ENCODE measurements at regions not wholly inside any gene's neighbourhood (a gene's known extent, or its start where the extent isn't known, plus 50 kb on each side); places are given as distances from the start of the nearest gene placed in this dataset.

DNA sequence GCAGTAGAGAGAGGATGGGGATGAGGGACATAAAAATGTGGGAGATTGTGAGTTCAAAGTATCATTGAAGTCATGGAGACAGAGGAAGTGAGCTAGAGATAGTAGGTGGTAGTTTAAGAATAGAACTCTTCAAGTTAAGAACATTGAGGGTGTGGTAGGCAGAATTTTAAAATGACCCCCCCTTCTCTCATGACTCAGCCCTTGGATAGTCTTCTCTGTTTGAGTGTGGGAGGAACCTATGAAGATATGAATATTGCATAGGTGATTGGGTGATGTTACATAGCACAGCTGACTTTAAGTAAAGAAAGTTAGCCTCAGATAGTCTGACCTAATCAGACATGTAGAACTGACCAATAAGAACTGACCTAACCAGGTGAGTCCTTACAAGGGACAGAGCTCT lies 418.6 kb downstream of the FOXO1 start:
- no peak overlapping the region for H3K9ac ChIP-seq (ENCODE audit: low read length in 3 of 3)
- H3K27ac ChIP-seq (ENCODE audit: low read depth in 2 of 2, low read length in 2 of 2) = no peak overlapping the region
- H3K4me1 ChIP-seq (ENCODE audit: control insufficient read depth in 2 of 3, insufficient read depth in 2 of 3, low read depth in 1 of 3, low read length in 3 of 3) = no peaks in the 10 kb centered on the region
- TF ChIP-seq, protein P1, sequence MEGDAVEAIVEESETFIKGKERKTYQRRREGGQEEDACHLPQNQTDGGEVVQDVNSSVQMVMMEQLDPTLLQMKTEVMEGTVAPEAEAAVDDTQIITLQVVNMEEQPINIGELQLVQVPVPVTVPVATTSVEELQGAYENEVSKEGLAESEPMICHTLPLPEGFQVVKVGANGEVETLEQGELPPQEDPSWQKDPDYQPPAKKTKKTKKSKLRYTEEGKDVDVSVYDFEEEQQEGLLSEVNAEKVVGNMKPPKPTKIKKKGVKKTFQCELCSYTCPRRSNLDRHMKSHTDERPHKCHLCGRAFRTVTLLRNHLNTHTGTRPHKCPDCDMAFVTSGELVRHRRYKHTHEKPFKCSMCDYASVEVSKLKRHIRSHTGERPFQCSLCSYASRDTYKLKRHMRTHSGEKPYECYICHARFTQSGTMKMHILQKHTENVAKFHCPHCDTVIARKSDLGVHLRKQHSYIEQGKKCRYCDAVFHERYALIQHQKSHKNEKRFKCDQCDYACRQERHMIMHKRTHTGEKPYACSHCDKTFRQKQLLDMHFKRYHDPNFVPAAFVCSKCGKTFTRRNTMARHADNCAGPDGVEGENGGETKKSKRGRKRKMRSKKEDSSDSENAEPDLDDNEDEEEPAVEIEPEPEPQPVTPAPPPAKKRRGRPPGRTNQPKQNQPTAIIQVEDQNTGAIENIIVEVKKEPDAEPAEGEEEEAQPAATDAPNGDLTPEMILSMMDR (IDR thresholded peaks at IDR 0.05; ENCODE audit: borderline replicate concordance, extremely low read depth, insufficient read depth) = no peak
- intact Hi-C loops (cut with DNase I) = no loop called here
- DNase-seq = no peak
- H3K4me3 ChIP-seq (ENCODE audit: low read length in 3 of 3) = no peak overlapping the region
- no peaks in the 10 kb centered on the region for H3K9me3 ChIP-seq (ENCODE audit: control insufficient read depth in 2 of 3, insufficient read depth in 1 of 3, low read length in 3 of 3)
- H3K27me3 ChIP-seq (ENCODE audit: control insufficient read depth, insufficient read depth, low read length) = no peaks in the 10 kb centered on the region
- no peaks in the 10 kb centered on the region for H3K36me3 ChIP-seq (ENCODE audit: control insufficient read depth in 2 of 3, insufficient read depth in 3 of 3, low read length in 3 of 3)
- FAIRE-seq = no peak

DNA sequence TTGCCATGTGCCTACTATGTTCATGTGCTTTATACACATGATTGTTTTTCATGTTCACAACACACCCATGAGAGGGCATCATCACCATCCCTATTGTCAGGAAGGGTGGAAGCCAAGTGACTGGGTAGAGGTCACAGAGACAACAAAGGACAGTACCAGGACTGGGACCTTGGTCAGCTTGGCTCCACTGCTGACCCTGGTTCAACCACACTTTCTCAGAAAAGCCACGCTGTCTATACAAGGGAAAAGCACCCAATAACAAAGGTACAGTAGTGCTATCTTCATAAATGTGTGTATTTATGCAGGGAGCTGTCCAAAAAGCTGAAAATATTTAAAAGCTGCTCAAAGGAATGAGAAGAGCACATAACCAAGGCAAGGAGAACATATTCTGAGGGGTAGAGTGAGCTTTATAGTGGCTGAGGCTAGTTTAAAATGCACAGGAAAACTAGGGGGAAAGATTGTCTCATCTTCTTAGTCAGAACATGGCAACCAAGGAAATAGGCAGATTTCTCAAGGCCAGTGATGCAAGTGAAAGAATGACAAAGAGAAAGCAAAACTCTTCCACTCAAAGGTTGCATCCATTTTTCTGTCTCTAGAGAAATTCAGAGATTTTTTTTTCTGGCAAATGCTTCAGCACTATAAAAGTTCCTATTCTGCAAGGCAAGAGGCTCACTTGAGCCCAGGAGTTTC lies 415.0 kb downstream of the FOXO1 start:
- no peaks in the 10 kb centered on the region for H3K9me3 ChIP-seq (ENCODE audit: control insufficient read depth in 2 of 3, insufficient read depth in 1 of 3, low read length in 3 of 3)
- H3K27me3 ChIP-seq (ENCODE audit: control insufficient read depth, insufficient read depth, low read length) = no peaks in the 10 kb centered on the region
- H3K4me3 ChIP-seq (ENCODE audit: low read length in 3 of 3) = no peak overlapping the region
- no peak for DNase-seq
- no peak overlapping the region for H3K9ac ChIP-seq (ENCODE audit: low read length in 3 of 3)
- no peaks in the 10 kb centered on the region for H3K4me1 ChIP-seq (ENCODE audit: control insufficient read depth in 2 of 3, insufficient read depth in 2 of 3, low read depth in 1 of 3, low read length in 3 of 3)
- H3K36me3 ChIP-seq (ENCODE audit: control insufficient read depth in 2 of 3, insufficient read depth in 3 of 3, low read length in 3 of 3) = no peaks in the 10 kb centered on the region
- FAIRE-seq = no peak
- no peak overlapping the region for H3K27ac ChIP-seq (ENCODE audit: low read depth in 2 of 2, low read length in 2 of 2)
- intact Hi-C loops (cut with DNase I) = no loop called here
- TF ChIP-seq, protein P1 (IDR thresholded peaks at IDR 0.05; ENCODE audit: borderline replicate concordance, extremely low read depth, insufficient read depth) = no peak

DNA sequence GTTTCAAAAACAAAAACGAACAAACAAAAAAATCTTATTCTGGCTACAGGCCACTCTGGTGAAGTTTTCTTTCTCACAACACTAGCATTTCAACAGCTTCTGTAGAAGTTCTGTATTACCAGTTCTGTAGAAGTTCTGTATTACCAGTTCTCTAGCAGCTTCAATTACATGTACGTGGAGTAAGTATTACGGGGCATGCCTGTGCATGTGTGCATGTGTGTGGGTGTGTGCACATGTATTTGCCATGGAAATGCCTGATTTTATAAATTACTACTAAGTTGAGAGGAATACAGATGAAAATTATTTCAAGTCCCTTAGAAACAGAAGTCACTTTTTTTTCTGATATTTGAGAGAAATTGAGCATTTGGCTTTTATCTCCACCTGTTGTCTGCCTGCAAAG lies 414.2 kb downstream of the FOXO1 start:
- Histone ChIP-seq H3K4me1 (ENCODE audit: control insufficient read depth in 2 of 3, insufficient read depth in 2 of 3, low read depth in 1 of 3, low read length in 3 of 3) (no peaks in the 10 kb centered on the region), H3K9me3 (ENCODE audit: control insufficient read depth in 2 of 3, insufficient read depth in 1 of 3, low read length in 3 of 3) (no peaks in the 10 kb centered on the region), H3K27me3 (ENCODE audit: control insufficient read depth, insufficient read depth, low read length) (no peaks in the 10 kb centered on the region), H3K4me3 (ENCODE audit: low read length in 3 of 3) (no peak overlapping the region), H3K36me3 (ENCODE audit: control insufficient read depth in 2 of 3, insufficient read depth in 3 of 3, low read length in 3 of 3) (no peaks in the 10 kb centered on the region), H3K27ac (ENCODE audit: low read depth in 2 of 2, low read length in 2 of 2) (no peak overlapping the region), H3K9ac (ENCODE audit: low read length in 3 of 3) (no peak overlapping the region)
- DNase-seq = no peak
- TF ChIP-seq, protein P1 (IDR thresholded peaks at IDR 0.05; ENCODE audit: borderline replicate concordance, extremely low read depth, insufficient read depth) = no peak
- no peak for FAIRE-seq
- intact Hi-C loops (cut with DNase I) = no loop called here

DNA sequence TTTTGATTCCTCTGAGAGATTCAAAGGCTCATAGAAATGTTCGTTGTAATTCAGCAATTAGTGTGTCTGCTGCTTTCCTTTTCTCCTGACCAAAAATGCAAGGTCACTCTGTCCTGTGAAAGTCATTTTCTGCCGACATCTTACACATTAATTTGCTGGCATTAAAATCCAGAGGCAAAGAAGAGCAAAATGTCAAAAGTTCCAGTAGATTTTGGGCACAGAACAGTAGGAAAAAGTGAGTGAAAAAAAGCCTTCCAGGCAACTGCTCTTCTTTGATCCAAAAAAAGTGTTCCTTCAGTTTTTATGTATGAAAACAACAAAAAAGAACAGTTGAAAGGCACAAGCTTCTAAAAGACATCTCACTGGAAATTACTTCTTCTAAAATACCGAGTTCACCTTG lies 413.8 kb downstream of the FOXO1 start:
- TF ChIP-seq, protein P1 (IDR thresholded peaks at IDR 0.05; ENCODE audit: borderline replicate concordance, extremely low read depth, insufficient read depth) = no peak
- no peaks in the 10 kb centered on the region for H3K9me3 ChIP-seq (ENCODE audit: control insufficient read depth in 2 of 3, insufficient read depth in 1 of 3, low read length in 3 of 3)
- H3K27ac ChIP-seq (ENCODE audit: low read depth in 2 of 2, low read length in 2 of 2) = no peak overlapping the region
- H3K4me1 ChIP-seq (ENCODE audit: control insufficient read depth in 2 of 3, insufficient read depth in 2 of 3, low read depth in 1 of 3, low read length in 3 of 3) = no peaks in the 10 kb centered on the region
- no peak for DNase-seq
- no peaks in the 10 kb centered on the region for H3K36me3 ChIP-seq (ENCODE audit: control insufficient read depth in 2 of 3, insufficient read depth in 3 of 3, low read length in 3 of 3)
- no peak overlapping the region for H3K9ac ChIP-seq (ENCODE audit: low read length in 3 of 3)
- no peaks in the 10 kb centered on the region for H3K27me3 ChIP-seq (ENCODE audit: control insufficient read depth, insufficient read depth, low read length)
- intact Hi-C loops (cut with DNase I) = no loop called here
- no peak for FAIRE-seq
- no peak overlapping the region for H3K4me3 ChIP-seq (ENCODE audit: low read length in 3 of 3)
